ENCODE measurements at regions not wholly inside any gene's neighbourhood (a gene's known extent, or its start where the extent isn't known, plus 50 kb on each side); places are given as distances from the start of the nearest gene placed in this dataset.

DNA sequence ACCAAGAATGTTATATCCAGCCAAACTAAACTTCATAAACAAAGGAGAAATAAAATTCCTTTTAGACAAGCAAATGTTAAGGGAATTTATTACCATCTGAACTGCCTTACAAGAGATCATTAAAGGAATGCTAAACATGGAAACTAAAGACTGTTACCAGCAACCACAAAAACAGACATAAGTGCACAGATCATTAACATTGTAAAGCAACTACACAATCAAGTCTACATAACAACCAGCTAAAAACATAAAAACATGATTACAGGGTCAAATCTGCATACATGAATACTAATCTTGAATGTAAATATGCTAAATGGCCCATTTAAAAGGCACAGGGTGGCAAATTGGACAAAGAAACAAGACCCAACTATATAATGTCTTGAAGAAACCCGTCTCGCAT lies 211.0 kb upstream of the PBX1 start:
- Histone ChIP-seq H3K23ac (ENCODE audit: low read depth, low read length) (no peak overlapping the region), H3K27me3 (ENCODE audit: control insufficient read depth, insufficient read depth, low read length) (no peaks in the 10 kb centered on the region), H3K14ac (replicated peaks; ENCODE audit: low read depth, low read length) (no peak overlapping the region), H2AK9ac (replicated peaks; ENCODE audit: low read depth, low read length, poor library complexity) (no peak overlapping the region), H3K9me1 (ENCODE audit: insufficient read depth, low read length) (no peaks in the 10 kb centered on the region), H3K56ac (ENCODE audit: extremely low read depth, insufficient read depth, low read length) (no peak overlapping the region), H3K9ac (ENCODE audit: low read depth, low read length) (no peak overlapping the region), H2BK15ac (ENCODE audit: low read depth, low read length) (no peak overlapping the region), H2BK5ac (ENCODE audit: low read depth, low read length, poor library complexity, severe bottlenecking) (no peak overlapping the region), H2BK20ac (ENCODE audit: low read depth, low read length) (no peak overlapping the region), H3K36me3 (ENCODE audit: control insufficient read depth, insufficient read depth, low read length) (no peaks in the 10 kb centered on the region), H3K4me1 (ENCODE audit: control insufficient read depth, insufficient read depth, low read length) (no peaks in the 10 kb centered on the region), H4K91ac (ENCODE audit: insufficient read depth, low read depth, low read length) (no peak overlapping the region), H3K9me3 (ENCODE audit: control insufficient read depth, insufficient read depth, low read length) (no peaks in the 10 kb centered on the region), H2AK5ac (ENCODE audit: low read depth, low read length) (no peak overlapping the region), H4K5ac (ENCODE audit: low read depth, low read length) (no peak overlapping the region), H4K20me1 (ENCODE audit: insufficient read depth, low read length) (no peaks in the 10 kb centered on the region), H3K27ac (ENCODE audit: insufficient read depth, low read length) (no peak overlapping the region), H2AFZ (replicated peaks; ENCODE audit: low read length, poor library complexity) (no peak overlapping the region), H3K18ac (ENCODE audit: low read depth, low read length) (no peak overlapping the region), H3K4me2 (ENCODE audit: low read depth, low read length) (no peak overlapping the region), H4K8ac (ENCODE audit: low read depth in 2 of 2, low read length in 2 of 2) (no peak overlapping the region), H3K4ac (ENCODE audit: low read depth, low read length) (no peak overlapping the region), H3K4me3 (ENCODE audit: insufficient read depth, low read depth, low read length) (no peak overlapping the region), H3K79me1 (ENCODE audit: low read depth in 1 of 2, low read length in 2 of 2) (no peaks in the 10 kb centered on the region), H2BK120ac (ENCODE audit: low read depth, low read length) (no peak overlapping the region)
- no peak for DNase-seq
- dilution Hi-C loops (cut with HindIII; ENCODE audit: low sequenced_read_pairs, unreplicated experiment) (no loop called here), in situ Hi-C loops (cut with MboI; ENCODE audit: low sequenced_read_pairs) (no loop called here), intact Hi-C loops (cut with micrococcal nuclease) (no loop called here)
- BruUV-seq (replicated peaks), result no TSS peak
- WGBS, 2 experiments (ENCODE audit: extremely low coverage in 2 of 2, insufficient read length in 1 of 2), result no CpG with 5 or more reads among the region's 2 CpGs
- POLR2A ChIA-PET (ENCODE audit: unreplicated experiment), result no interaction called here
- TF ChIP-seq SMC3 (IDR thresholded peaks at IDR 0.05; ENCODE audit: low read depth, low read length) (no peak), NFE2L2 (IDR thresholded peaks at IDR 0.05; ENCODE audit: low read depth, low read length) (no peak), RFX5 (IDR thresholded peaks at IDR 0.05; ENCODE audit: low read depth, low read length) (no peak), MAZ (IDR thresholded peaks at IDR 0.05; ENCODE audit: borderline replicate concordance, low read depth, low read length) (no peak), MAFK (IDR thresholded peaks at IDR 0.05; ENCODE audit: low read depth, low read length) (no peak), BHLHE40 (IDR thresholded peaks at IDR 0.05; ENCODE audit: low read depth, low read length) (no peak), CHD1 (IDR thresholded peaks at IDR 0.05; ENCODE audit: low read depth, low read length) (no peak), CEBPB (IDR thresholded peaks at IDR 0.05; ENCODE audit: low read depth, low read length) (no peak), RAD21 (IDR thresholded peaks at IDR 0.05; ENCODE audit: low read length) (no peak), MXI1 (IDR thresholded peaks at IDR 0.05; ENCODE audit: borderline replicate concordance, low read depth, low read length) (no peak), RCOR1 (IDR thresholded peaks at IDR 0.05; ENCODE audit: insufficient replicate concordance, low read length) (no peak)
- TF ChIP-seq, protein P1, sequence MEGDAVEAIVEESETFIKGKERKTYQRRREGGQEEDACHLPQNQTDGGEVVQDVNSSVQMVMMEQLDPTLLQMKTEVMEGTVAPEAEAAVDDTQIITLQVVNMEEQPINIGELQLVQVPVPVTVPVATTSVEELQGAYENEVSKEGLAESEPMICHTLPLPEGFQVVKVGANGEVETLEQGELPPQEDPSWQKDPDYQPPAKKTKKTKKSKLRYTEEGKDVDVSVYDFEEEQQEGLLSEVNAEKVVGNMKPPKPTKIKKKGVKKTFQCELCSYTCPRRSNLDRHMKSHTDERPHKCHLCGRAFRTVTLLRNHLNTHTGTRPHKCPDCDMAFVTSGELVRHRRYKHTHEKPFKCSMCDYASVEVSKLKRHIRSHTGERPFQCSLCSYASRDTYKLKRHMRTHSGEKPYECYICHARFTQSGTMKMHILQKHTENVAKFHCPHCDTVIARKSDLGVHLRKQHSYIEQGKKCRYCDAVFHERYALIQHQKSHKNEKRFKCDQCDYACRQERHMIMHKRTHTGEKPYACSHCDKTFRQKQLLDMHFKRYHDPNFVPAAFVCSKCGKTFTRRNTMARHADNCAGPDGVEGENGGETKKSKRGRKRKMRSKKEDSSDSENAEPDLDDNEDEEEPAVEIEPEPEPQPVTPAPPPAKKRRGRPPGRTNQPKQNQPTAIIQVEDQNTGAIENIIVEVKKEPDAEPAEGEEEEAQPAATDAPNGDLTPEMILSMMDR (conservative IDR thresholded peaks at IDR 0.05; ENCODE audit: low read depth, low read length), result no peak
- TF ChIP-seq, protein P2, sequence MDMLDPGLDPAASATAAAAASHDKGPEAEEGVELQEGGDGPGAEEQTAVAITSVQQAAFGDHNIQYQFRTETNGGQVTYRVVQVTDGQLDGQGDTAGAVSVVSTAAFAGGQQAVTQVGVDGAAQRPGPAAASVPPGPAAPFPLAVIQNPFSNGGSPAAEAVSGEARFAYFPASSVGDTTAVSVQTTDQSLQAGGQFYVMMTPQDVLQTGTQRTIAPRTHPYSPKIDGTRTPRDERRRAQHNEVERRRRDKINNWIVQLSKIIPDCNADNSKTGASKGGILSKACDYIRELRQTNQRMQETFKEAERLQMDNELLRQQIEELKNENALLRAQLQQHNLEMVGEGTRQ (IDR thresholded peaks at IDR 0.05; ENCODE audit: low read depth, low read length), result no peak
- TF ChIP-seq, protein P3, sequence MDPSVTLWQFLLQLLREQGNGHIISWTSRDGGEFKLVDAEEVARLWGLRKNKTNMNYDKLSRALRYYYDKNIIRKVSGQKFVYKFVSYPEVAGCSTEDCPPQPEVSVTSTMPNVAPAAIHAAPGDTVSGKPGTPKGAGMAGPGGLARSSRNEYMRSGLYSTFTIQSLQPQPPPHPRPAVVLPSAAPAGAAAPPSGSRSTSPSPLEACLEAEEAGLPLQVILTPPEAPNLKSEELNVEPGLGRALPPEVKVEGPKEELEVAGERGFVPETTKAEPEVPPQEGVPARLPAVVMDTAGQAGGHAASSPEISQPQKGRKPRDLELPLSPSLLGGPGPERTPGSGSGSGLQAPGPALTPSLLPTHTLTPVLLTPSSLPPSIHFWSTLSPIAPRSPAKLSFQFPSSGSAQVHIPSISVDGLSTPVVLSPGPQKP (IDR thresholded peaks at IDR 0.05; ENCODE audit: borderline replicate concordance, low read depth, low read length), result no peak
- CTCF ChIA-PET, result no interaction called here
- no peak for ATAC-seq (ENCODE audit: low read depth)

Data from IMR-90 (cell line).